HG02623 (cell line): ENCODE measurements at regions not wholly inside any gene's neighbourhood (a gene's known extent, or its start where the extent isn't known, plus 50 kb on each side); places are given as distances from the start of the nearest gene placed in this dataset.

ENCODE experiments used
- ATAC-seq: cut with Tn5 transposase; IDR thresholded peaks from one replicate; pipeline ENCODE4 v1.9.1; 2021; ENCODE audit warnings: moderate library complexity; ENCODE audit not compliant: unreplicated experiment

GRCh38 chr18:11324956-11325882 lies 175.8 kb upstream of the PIEZO2 start:
- peak; percentile 89 for ATAC-seq

DNA sequence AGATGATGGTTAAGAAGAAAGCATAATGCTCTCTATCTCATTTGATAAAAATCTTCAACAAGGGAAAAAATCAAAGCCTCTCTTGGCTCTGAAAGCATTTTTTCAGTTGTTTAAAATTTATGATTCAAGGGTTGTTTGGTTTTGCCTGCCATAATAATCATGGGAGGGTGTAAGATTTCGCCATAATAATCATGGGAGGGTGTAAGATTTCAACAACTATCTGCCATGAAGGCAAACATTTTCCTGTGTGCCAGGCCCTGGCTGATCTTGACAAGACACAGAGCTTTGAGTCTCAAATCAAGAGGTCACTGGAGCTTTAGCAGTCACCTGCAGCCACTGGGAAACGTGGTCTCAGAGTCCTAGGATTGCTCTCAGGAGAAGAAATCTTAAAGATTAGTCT lies 175.1 kb upstream of the PIEZO2 start:
- no peak for ATAC-seq

DNA sequence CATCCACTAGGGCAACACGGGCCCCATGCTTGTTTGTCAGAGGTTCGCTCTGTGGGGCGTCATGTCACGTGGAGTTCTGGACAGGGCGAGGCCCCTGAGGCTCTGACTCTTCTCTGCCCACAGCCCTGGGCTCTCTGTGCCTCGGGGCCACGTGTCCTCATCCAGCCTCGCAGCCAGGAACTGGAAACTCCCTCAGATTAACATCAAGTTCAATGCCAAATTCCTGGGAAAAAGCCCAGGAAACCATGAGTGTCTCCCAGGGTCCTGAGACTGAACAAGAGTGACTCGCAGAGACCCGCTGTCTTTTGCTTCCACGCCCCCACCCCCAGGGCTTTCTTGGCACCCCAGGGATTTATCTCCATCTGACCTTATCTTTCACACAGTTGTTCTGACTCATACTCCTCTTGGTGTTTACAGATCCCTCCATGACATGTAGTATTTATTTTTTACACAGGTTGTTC lies 174.0 kb upstream of the PIEZO2 start:
- ATAC-seq, result no peak

GRCh38 chr18:11322716-11323115 lies 173.3 kb upstream of the PIEZO2 start:
- ATAC-seq, result no peak

DNA sequence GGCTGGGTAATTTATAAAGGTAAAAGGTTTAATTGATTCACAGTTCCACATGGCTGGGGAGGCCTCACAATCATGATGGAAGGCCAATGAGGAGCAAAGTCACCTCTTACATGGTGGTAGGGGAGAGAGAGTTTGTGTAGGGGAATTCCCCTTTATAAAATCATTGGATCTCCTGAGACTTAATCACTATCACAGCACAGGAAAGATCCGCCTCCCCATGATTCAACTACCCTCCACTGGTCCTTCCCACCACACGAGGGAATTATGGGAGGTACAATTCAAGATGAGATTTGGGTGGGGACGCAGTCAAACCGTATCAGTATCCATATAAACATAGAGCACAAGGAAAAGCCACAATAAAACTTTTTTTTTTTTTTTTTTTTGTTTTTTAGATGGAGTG lies 172.6 kb upstream of the PIEZO2 start:
- no peak for ATAC-seq

DNA sequence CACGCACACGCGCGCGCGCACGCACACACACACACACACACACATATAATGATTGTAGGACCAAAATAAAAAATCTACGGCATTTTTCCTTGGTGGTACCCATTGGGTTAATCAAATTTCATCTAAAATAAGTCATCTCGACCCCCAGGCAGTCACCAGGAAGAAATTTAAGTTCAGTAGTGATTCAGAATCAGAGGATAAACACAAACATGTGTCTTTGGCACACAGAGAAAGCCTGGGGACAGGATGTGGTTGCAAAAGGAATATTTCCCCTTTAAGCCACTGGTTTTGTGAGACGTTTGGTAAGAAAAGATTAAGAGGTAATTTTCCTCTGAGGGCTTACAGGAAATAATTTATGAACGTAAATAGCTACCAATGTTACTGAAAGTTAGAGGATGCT lies 171.6 kb upstream of the PIEZO2 start:
- no peak for ATAC-seq

GRCh38 chr18:11316546-11316945 lies 167.2 kb upstream of the PIEZO2 start:
- no peak for ATAC-seq

DNA sequence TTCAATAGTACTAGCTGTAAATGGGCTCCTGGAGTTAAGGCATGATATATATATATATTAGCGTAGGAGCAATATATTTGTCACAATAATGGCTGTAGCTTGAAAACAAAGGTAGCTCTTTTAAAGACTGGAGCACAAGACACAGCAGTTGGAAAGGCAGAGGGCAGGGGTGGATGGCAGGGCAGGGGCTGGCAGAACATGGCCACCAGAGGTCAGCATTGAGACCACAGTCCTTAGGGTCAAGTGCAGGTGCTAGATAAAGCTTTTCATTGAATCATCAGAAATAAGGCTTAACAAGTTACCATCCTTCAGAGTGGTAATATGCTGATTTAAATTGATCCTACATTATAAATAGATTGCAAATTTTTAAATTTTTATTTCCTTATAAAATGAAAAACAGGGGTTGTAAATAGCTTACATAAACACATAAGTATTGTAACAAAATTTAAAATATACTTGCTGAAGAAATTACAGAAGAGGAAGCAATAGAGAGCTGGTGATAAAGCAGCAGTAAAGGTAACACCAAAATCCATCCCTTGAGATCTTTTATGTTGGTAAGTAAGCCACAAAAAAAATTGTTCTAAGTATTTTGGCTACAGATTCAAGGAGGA lies 161.2 kb upstream of the PIEZO2 start:
- peak; percentile 73 for ATAC-seq

GRCh38 chr18:11309172-11309571 lies 159.8 kb upstream of the PIEZO2 start:
- ATAC-seq, result no peak

DNA sequence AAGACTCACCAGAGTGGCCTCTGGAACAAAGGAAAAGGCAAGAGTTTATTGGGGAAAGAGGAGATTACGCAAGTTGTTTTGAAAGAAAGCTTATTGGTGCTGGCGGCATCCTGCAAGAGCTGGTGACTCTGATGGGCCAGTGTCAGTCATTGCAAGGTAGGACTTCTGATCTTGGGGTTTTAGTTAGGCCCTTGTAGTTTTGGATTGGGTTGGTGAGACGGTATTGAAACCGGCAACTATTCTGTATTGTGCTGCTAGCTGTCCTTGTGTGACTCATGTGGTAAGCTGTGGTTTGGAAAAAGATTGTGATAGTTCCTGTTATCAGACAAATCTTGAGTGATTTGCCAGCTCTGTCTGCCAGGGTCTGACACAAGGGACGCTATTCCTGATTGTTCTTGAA lies 159.1 kb upstream of the PIEZO2 start:
- ATAC-seq, result no peak

DNA sequence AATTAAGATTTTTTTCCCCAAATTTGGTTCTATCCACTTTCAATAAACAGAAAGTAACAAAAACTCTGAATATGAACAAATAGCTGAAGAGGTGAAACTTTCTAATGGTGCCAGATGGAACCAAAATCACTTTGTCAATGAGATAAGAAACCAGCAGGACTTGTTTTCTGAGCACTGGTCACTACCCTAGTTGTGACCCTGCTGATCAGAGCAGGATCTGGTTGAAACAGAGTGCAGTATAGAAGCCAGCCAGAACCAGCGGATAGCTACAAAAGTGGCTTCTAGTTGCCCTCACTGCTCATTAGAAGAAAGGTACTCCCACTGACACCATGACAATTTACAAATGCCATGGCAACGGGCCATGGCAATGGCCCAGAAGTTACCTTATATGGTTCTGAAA lies 158.3 kb upstream of the PIEZO2 start:
- ATAC-seq, result no peak

- no peak for ATAC-seq
Measured at GRCh38 chr18:11305507-11305906, 156.1 kb upstream of the PIEZO2 start.

DNA sequence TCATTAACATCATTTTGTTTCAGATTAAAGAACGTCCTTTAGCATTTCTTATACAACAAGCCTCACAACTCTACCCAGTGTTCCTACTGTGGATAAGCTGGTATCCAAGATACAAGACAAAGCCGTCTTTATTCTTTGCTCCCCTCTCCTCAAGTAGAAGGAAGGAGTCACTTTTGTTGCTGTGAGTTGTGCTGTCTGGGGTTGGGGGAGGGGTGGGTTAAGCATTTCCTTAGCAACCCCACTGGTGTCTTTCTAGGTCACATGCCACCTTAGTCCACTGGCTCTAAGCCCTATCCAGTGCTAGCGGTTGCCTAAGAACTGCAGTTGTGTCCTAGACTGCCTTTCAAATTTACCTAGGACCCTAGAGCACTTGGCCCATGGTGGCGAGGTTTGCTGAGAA lies 155.6 kb upstream of the PIEZO2 start:
- ATAC-seq, result no peak

- no peak for ATAC-seq
Measured at GRCh38 chr18:11296946-11297345, 147.6 kb upstream of the PIEZO2 start.

- no peak for ATAC-seq
Measured at GRCh38 chr18:11293794-11294193, 144.4 kb upstream of the PIEZO2 start.

DNA sequence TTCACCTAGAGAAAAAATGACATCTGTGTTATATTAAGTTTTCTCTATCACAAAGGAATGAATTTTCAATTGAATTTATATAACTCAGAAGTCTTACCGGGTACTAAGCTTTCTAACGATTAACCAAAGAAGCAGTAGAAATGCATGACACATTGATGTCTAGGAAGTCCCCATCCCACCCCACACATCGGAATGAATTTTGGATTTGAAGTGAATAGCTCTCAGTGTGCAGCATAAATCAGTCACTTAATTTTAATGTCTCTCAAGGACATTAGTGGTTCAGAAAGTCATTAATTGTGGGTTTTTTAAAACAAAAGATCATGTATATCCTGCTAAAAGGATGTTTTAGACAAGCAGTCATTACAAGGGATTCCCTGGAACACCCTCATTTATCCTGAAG lies 141.4 kb upstream of the PIEZO2 start:
- ATAC-seq, result no peak

DNA sequence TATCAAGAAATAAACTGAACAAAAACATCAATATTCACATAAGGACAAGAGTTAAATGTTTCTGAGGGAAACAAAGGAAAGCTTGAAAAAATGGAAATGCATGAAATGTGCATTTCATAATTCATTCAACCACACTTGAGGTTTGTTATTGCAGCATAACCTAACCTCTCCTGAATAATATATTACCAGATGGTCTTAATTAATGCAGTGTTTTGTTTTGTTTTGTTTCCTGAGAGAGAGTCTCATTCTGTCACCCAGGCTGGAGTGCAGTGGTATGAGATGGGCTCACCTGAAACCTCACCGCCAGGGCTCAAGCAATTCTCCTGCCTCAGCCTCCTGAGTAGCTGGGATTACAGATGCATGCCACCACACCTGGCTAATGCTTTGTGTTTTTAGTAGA lies 139.9 kb upstream of the PIEZO2 start:
- ATAC-seq, result no peak

- no peak for ATAC-seq
Measured at GRCh38 chr18:11288401-11288800, 139.0 kb upstream of the PIEZO2 start.

GRCh38 chr18:11286431-11286830 lies 137.1 kb upstream of the PIEZO2 start:
- no peak for ATAC-seq

GRCh38 chr18:11284811-11285210 lies 135.4 kb upstream of the PIEZO2 start:
- ATAC-seq, result no peak

GRCh38 chr18:11284349-11284748 lies 135.0 kb upstream of the PIEZO2 start:
- ATAC-seq, result no peak

DNA sequence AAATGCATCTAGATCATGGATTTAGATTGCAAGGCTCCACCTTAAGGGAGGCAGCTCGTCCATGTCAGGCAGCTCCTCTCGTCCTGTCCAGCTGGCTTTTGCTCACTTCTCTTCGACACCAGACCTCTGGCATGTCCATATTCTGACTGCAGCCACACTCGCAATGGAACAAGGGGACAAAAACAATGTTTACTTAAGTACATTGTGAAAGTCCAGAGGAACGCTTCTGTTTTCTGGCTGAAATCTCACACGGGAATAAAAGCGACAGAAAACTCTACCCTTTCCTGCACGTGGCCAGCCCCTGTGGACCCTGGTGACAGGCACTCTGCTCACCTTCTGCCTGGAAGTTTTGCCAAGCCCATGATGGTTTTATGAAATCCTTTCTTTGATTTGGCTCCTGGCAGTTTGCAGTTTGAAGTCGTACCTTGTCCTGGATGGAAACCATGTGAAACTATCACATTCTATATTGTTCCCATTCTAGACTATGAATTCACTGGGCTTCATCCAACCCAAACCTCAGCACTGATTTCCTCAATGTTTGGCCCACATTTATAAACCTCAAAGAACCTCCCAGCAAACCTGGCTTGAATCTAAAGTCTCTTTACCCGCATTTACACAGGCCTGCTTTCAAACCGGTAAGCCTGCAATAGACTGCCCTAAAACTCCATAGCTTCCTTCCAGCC lies 134.3 kb upstream of the PIEZO2 start:
- no peak for ATAC-seq
